ENCODE measurements at regions not wholly inside any gene's neighbourhood (a gene's known extent, or its start where the extent isn't known, plus 50 kb on each side); places are given as distances from the start of the nearest gene placed in this dataset.

GRCh38 chrX:5031792-5032191 is 1196.9 kb downstream of the NLGN4X start:
- Mint-ChIP-seq H3K27ac (ENCODE audit: unreplicated experiment) (no peak overlapping the region), H3K36me3 (ENCODE audit: insufficient read depth, unreplicated experiment) (no peaks in the 10 kb centered on the region), H3K9me3 (ENCODE audit: low read depth, unreplicated experiment) (no peaks in the 10 kb centered on the region), H3K4me3 (ENCODE audit: low read depth, unreplicated experiment) (no peak overlapping the region), H3K4me1 (ENCODE audit: low read depth, unreplicated experiment) (no peaks in the 10 kb centered on the region), H3K27me3 (ENCODE audit: unreplicated experiment) (no peaks in the 10 kb centered on the region)
- intact Hi-C loops (cut with micrococcal nuclease; ENCODE audit: unreplicated experiment): no loop called here
- no TSS peak for BruUV-seq (replicated peaks)
- TF ChIP-seq CTCF (IDR thresholded peaks at IDR 0.05; ENCODE audit: unreplicated experiment): no peak
- DNase-seq: no peak
- CTCF ChIA-PET: no interaction called here

- no peak for DNase-seq
- no peaks in the 10 kb centered on the region for H3K9me3 Mint-ChIP-seq (ENCODE audit: low read depth, unreplicated experiment)
- no TSS peak for BruUV-seq (replicated peaks)
- H3K27me3 Mint-ChIP-seq (ENCODE audit: unreplicated experiment): no peaks in the 10 kb centered on the region
- no peaks in the 10 kb centered on the region for H3K4me1 Mint-ChIP-seq (ENCODE audit: low read depth, unreplicated experiment)
- H3K4me3 Mint-ChIP-seq (ENCODE audit: low read depth, unreplicated experiment): no peak overlapping the region
- no peak overlapping the region for H3K27ac Mint-ChIP-seq (ENCODE audit: unreplicated experiment)
- CTCF ChIA-PET: no interaction called here
- H3K36me3 Mint-ChIP-seq (ENCODE audit: insufficient read depth, unreplicated experiment): no peaks in the 10 kb centered on the region
- no peak for TF ChIP-seq CTCF (IDR thresholded peaks at IDR 0.05; ENCODE audit: unreplicated experiment)
- intact Hi-C loops (cut with micrococcal nuclease; ENCODE audit: unreplicated experiment): no loop called here
Observed at GRCh38 chrX:5015451-5015850, 1213.2 kb downstream of the NLGN4X start.

- H3K27me3 Mint-ChIP-seq (ENCODE audit: unreplicated experiment): no peaks in the 10 kb centered on the region
- no peaks in the 10 kb centered on the region for H3K4me1 Mint-ChIP-seq (ENCODE audit: low read depth, unreplicated experiment)
- CTCF ChIA-PET: no interaction called here
- H3K4me3 Mint-ChIP-seq (ENCODE audit: low read depth, unreplicated experiment): no peak overlapping the region
- H3K36me3 Mint-ChIP-seq (ENCODE audit: insufficient read depth, unreplicated experiment): no peaks in the 10 kb centered on the region
- BruUV-seq (replicated peaks): no TSS peak
- DNase-seq: no peak
- intact Hi-C loops (cut with micrococcal nuclease; ENCODE audit: unreplicated experiment): no loop called here
- H3K27ac Mint-ChIP-seq (ENCODE audit: unreplicated experiment): no peak overlapping the region
- TF ChIP-seq CTCF (IDR thresholded peaks at IDR 0.05; ENCODE audit: unreplicated experiment): no peak
- H3K9me3 Mint-ChIP-seq (ENCODE audit: low read depth, unreplicated experiment): peaks cover 7% of the 10 kb centered on the region
Observed at GRCh38 chrX:4994855-4995254, 1233.8 kb downstream of the NLGN4X start.

- H3K4me3 Mint-ChIP-seq (ENCODE audit: low read depth, unreplicated experiment): no peak overlapping the region
- peaks cover 6% of the 10 kb centered on the region for H3K9me3 Mint-ChIP-seq (ENCODE audit: low read depth, unreplicated experiment)
- no peaks in the 10 kb centered on the region for H3K36me3 Mint-ChIP-seq (ENCODE audit: insufficient read depth, unreplicated experiment)
- no peaks in the 10 kb centered on the region for H3K4me1 Mint-ChIP-seq (ENCODE audit: low read depth, unreplicated experiment)
- intact Hi-C loops (cut with micrococcal nuclease; ENCODE audit: unreplicated experiment): no loop called here
- no peaks in the 10 kb centered on the region for H3K27me3 Mint-ChIP-seq (ENCODE audit: unreplicated experiment)
- H3K27ac Mint-ChIP-seq (ENCODE audit: unreplicated experiment): no peak overlapping the region
- BruUV-seq (replicated peaks): no TSS peak
- TF ChIP-seq CTCF (IDR thresholded peaks at IDR 0.05; ENCODE audit: unreplicated experiment): no peak
- DNase-seq: no peak
- CTCF ChIA-PET: interaction anchor here (0.6 kb wide), 1 partner anchor 14 kb away, joined by 3 read pairs; no protein-coding TSS in a partner anchor
Observed at GRCh38 chrX:4978613-4979012, 1250.1 kb downstream of the NLGN4X start.

- H3K9me3 Mint-ChIP-seq (ENCODE audit: low read depth, unreplicated experiment): peaks cover 2% of the 10 kb centered on the region
- no peak overlapping the region for H3K27ac Mint-ChIP-seq (ENCODE audit: unreplicated experiment)
- BruUV-seq (replicated peaks): no TSS peak
- intact Hi-C loops (cut with micrococcal nuclease; ENCODE audit: unreplicated experiment): no loop called here
- no peak overlapping the region for H3K4me3 Mint-ChIP-seq (ENCODE audit: low read depth, unreplicated experiment)
- H3K4me1 Mint-ChIP-seq (ENCODE audit: low read depth, unreplicated experiment): no peaks in the 10 kb centered on the region
- no peak for DNase-seq
- no peaks in the 10 kb centered on the region for H3K36me3 Mint-ChIP-seq (ENCODE audit: insufficient read depth, unreplicated experiment)
- CTCF ChIA-PET: no interaction called here
- no peaks in the 10 kb centered on the region for H3K27me3 Mint-ChIP-seq (ENCODE audit: unreplicated experiment)
- TF ChIP-seq CTCF (IDR thresholded peaks at IDR 0.05; ENCODE audit: unreplicated experiment): no peak
Observed at GRCh38 chrX:4971646-4972045, 1257.0 kb downstream of the NLGN4X start.

All from Calu3 (cell line).